IMR-90 (cell line): ENCODE measurements at regions not wholly inside any gene's neighbourhood (a gene's known extent, or its start where the extent isn't known, plus 50 kb on each side); places are given as distances from the start of the nearest gene placed in this dataset.

Experiments
- ATAC-seq: fragments of 200-7000 bp; cut with Tn5 transposase; 2 replicates; pipeline ENCODE4 v1.9.1; 2020; ENCODE audit warnings: low read depth, mild to moderate bottlenecking, moderate library complexity
- BruUV-seq: library from RNA; stranded (reverse); fragments of 400-500 nt; replicated peaks from 2 replicates; lab custom pipeline; 2021; lab: Mats Ljungman, UMichigan
- CTCF ChIA-PET: fragments of 300-600 bp; formaldehyde crosslinking; extraction: SDS; loops from one replicate; lab custom pipeline; 2021; ENCODE audit warnings: antibody characterized with exemption; lab: Yijun Ruan, JAX
- POLR2A ChIA-PET: fragments of 300-600 bp; sonication (Branson Sonifier 250); formaldehyde crosslinking; loops from one replicate; lab custom pipeline; 2022; ENCODE audit warnings: antibody characterized with exemption; ENCODE audit not compliant: unreplicated experiment; lab: Charles Lee
- DNase-seq: peaks from one replicate; pipeline ENCODE4 v3.0.0; 2013
- H2AFZ ChIP-seq: replicated peaks from 2 replicates; pipeline ENCODE3; 2013; ENCODE audit warnings: low read length, mild to moderate bottlenecking; ENCODE audit not compliant: poor library complexity
- H2AK5ac ChIP-seq: 2 replicates; pipeline ENCODE4 v1.6.1; 2013; ENCODE audit warnings: low read depth, low read length, inconsistent platforms
- H2AK9ac ChIP-seq: replicated peaks from 2 replicates; pipeline ENCODE3; 2013; ENCODE audit warnings: mild to moderate bottlenecking, low read depth, low read length, moderate library complexity; ENCODE audit not compliant: poor library complexity
- H2BK120ac ChIP-seq: 2 replicates; pipeline ENCODE4 v1.6.1; 2013; ENCODE audit warnings: low read depth, low read length, inconsistent platforms
- H2BK15ac ChIP-seq: 3 replicates; pipeline ENCODE4 v1.6.1; 2013; ENCODE audit warnings: low read depth, low read length, inconsistent platforms
- H2BK20ac ChIP-seq: 2 replicates; pipeline ENCODE4 v1.6.1; 2013; ENCODE audit warnings: low read depth, mild to moderate bottlenecking, inconsistent platforms, low read length, moderate library complexity
- H2BK5ac ChIP-seq: 2 replicates; pipeline ENCODE4 v1.6.1; 2013; ENCODE audit warnings: mild to moderate bottlenecking, low read depth, low read length, inconsistent platforms; ENCODE audit not compliant: poor library complexity, severe bottlenecking
- H3K14ac ChIP-seq: replicated peaks from 2 replicates; pipeline ENCODE4 v1.6.1; 2013; ENCODE audit warnings: low read depth, low read length, inconsistent platforms
- H3K18ac ChIP-seq: 2 replicates; pipeline ENCODE4 v1.6.1; 2013; ENCODE audit warnings: low read depth, low read length, control low read depth
- H3K23ac ChIP-seq: 2 replicates; pipeline ENCODE4 v1.6.1; 2013; ENCODE audit warnings: low read depth, low read length, inconsistent platforms
- H3K27ac ChIP-seq: 2 replicates; pipeline ENCODE4 v1.5.1; 2013; ENCODE audit warnings: mild to moderate bottlenecking, control low read depth, low read length; ENCODE audit not compliant: insufficient read depth
- H3K27me3 ChIP-seq: 2 replicates; pipeline ENCODE4 v1.6.1; 2013; ENCODE audit warnings: low read length; ENCODE audit not compliant: control insufficient read depth, insufficient read depth
- H3K36me3 ChIP-seq: 2 replicates; pipeline ENCODE4 v1.6.1; 2013; ENCODE audit warnings: low read length, mixed read lengths; ENCODE audit not compliant: control insufficient read depth, insufficient read depth
- H3K4ac ChIP-seq: 2 replicates; pipeline ENCODE4 v1.6.1; 2013; ENCODE audit warnings: low read depth, low read length, inconsistent platforms
- H3K4me1 ChIP-seq: 2 replicates; pipeline ENCODE4 v1.6.1; 2013; ENCODE audit warnings: low read length, mixed read lengths; ENCODE audit not compliant: control insufficient read depth, insufficient read depth
- H3K4me2 ChIP-seq: 2 replicates; pipeline ENCODE4 v1.6.1; 2013; ENCODE audit warnings: low read depth, mild to moderate bottlenecking, control low read depth, low read length, moderate library complexity
- H3K4me3 ChIP-seq: 2 replicates; pipeline ENCODE4 v1.5.1; 2013; ENCODE audit warnings: low read depth, mild to moderate bottlenecking, control low read depth, low read length, moderate library complexity; ENCODE audit not compliant: insufficient read depth
- H3K56ac ChIP-seq: 2 replicates; pipeline ENCODE4 v1.6.1; 2013; ENCODE audit warnings: low read length, inconsistent platforms; ENCODE audit not compliant: insufficient read depth; ENCODE audit errors: extremely low read depth
- H3K79me1 ChIP-seq, 2 experiments: 2 replicates each; pipeline ENCODE4 v1.6.1; 2013; ENCODE audit warnings: low read length in 2 of 2, inconsistent platforms in 1 of 2, low read depth in 1 of 2
- H3K9ac ChIP-seq: 2 replicates; pipeline ENCODE4 v1.6.1; 2013; ENCODE audit warnings: low read depth, low read length, control low read depth
- H3K9me1 ChIP-seq: 2 replicates; pipeline ENCODE4 v1.6.1; 2013; ENCODE audit warnings: low read length, inconsistent platforms; ENCODE audit not compliant: insufficient read depth
- H3K9me3 ChIP-seq: 2 replicates; pipeline ENCODE4 v1.6.1; 2013; ENCODE audit warnings: low read length; ENCODE audit not compliant: control insufficient read depth, insufficient read depth
- H4K20me1 ChIP-seq: 2 replicates; pipeline ENCODE4 v1.6.1; 2013; ENCODE audit warnings: low read length, inconsistent platforms; ENCODE audit not compliant: insufficient read depth
- H4K5ac ChIP-seq: 2 replicates; pipeline ENCODE4 v1.6.1; 2013; ENCODE audit warnings: mild to moderate bottlenecking, low read depth, low read length, control low read depth
- H4K8ac ChIP-seq, 2 experiments: 2 replicates each; pipeline ENCODE4 v1.6.1; 2013; ENCODE audit warnings: low read depth in 2 of 2, low read length in 2 of 2, control low read depth in 1 of 2, inconsistent platforms in 1 of 2
- H4K91ac ChIP-seq: 2 replicates; pipeline ENCODE4 v1.6.1; 2013; ENCODE audit warnings: low read depth, low read length, inconsistent platforms; ENCODE audit not compliant: insufficient read depth
- BHLHE40 ChIP-seq: fragments of 150-350 bp; IDR thresholded peaks from 2 replicates; pipeline ENCODE4 v1.6.1; 2016; ENCODE audit warnings: mild to moderate bottlenecking, low read depth, low read length
- MAFK ChIP-seq: IDR thresholded peaks from 2 replicates; pipeline ENCODE4 v1.6.1; 2012; ENCODE audit warnings: low read depth, low read length, improper control_type of control experiment
- MAZ ChIP-seq: IDR thresholded peaks from 2 replicates; pipeline ENCODE4 v1.6.1; 2012; ENCODE audit warnings: low read depth, mild to moderate bottlenecking, low read length, improper control_type of control experiment, moderate library complexity, borderline replicate concordance
- POLR2A ChIP-seq: IDR thresholded peaks from 2 replicates; pipeline ENCODE4 v1.6.1; 2012; ENCODE audit warnings: mild to moderate bottlenecking, low read depth, low read length
- RFX5 ChIP-seq: IDR thresholded peaks from 2 replicates; pipeline ENCODE4 v1.8.0; 2012; ENCODE audit warnings: low read depth, mild to moderate bottlenecking, low read length, moderate library complexity
- WGBS, 2 experiments: methylation state at CpG; one replicate each; pipeline versions ENCODE4 v1.1.5 to v1.1.7; 2013; ENCODE audit warnings: missing lambda C conversion rate in 2 of 2; ENCODE audit not compliant: insufficient read length in 1 of 2; ENCODE audit errors: extremely low coverage in 2 of 2; 5-methylcytosine and 5-hydroxymethylcytosine counted together
- dilution Hi-C: fragments of 300-500 bp; cut with HindIII; formaldehyde crosslinking; loops from one replicate; pipeline ENCODE4 v1.14.3; 2018; ENCODE audit warnings: low sequenced_read_pairs; ENCODE audit not compliant: unreplicated experiment
- in situ Hi-C: fragments of 300-500 bp; cut with MboI; formaldehyde crosslinking; loops from 3 replicates; pipeline ENCODE4 v1.14.3; 2019; ENCODE audit warnings: low sequenced_read_pairs, inconsistent platforms, mixed read lengths
- intact Hi-C: fragments of 100-400 bp; cut with micrococcal nuclease; formaldehyde crosslinking; loops from 2 replicates; pipeline ENCODE4 v1.10.0; 2022

DNA sequence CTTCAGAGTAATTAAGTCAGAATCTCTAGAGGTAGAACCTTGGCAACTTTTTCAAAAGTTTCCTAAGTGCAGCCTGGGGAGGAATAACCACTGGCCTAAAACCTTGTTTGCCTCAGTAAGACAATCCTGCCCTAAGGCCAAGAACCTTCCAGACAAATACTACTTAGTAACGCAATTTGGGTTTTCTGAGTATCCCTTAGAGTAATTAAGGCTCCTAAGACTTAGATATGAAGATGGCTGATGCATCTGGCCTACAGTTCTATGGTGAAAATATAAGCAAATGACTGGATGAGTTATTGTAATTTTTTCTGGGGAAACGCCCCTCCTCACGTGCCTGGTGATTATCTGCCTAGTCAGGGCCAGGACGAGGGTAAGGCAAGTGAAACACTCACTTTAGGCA is 95.7 kb upstream of the DLX2 start:
- CTCF ChIA-PET: no interaction called here
- intact Hi-C loops: no loop called here

More for the DNA sequence above, 95.7 kb upstream of the DLX2 start:
- H2BK5ac ChIP-seq: no peak overlapping the region
- no peak overlapping the region for H4K91ac ChIP-seq
- H3K27me3 ChIP-seq: no peaks in the 10 kb centered on the region
- H3K56ac ChIP-seq: no peak overlapping the region
- no peak overlapping the region for H2AK5ac ChIP-seq
- H2AFZ ChIP-seq: no peak overlapping the region
- dilution Hi-C loops: no loop called here
- no peak overlapping the region for H3K27ac ChIP-seq
- no peak for TF ChIP-seq MAZ
- no peak for TF ChIP-seq BHLHE40
- TF ChIP-seq RFX5: no peak
- TF ChIP-seq POLR2A: no peak
- no peak for TF ChIP-seq MAFK
- no peak overlapping the region for H2BK15ac ChIP-seq
- H3K9me3 ChIP-seq: peaks cover 16% of the 10 kb centered on the region
- H4K8ac ChIP-seq: no peak overlapping the region
- BruUV-seq: no TSS peak
- H3K36me3 ChIP-seq: no peaks in the 10 kb centered on the region
- no peak overlapping the region for H3K23ac ChIP-seq
- ATAC-seq (no peak), DNase-seq (no peak)
- H3K4ac ChIP-seq: no peak overlapping the region
- H3K4me2 ChIP-seq: no peak overlapping the region
- no peaks in the 10 kb centered on the region for H3K79me1 ChIP-seq
- H4K20me1 ChIP-seq: no peaks in the 10 kb centered on the region
- H2BK20ac ChIP-seq: no peak overlapping the region
- no peak overlapping the region for H3K4me3 ChIP-seq
- no CpG with 5 or more reads among the region's 4 CpGs for WGBS, 2 experiments
- in situ Hi-C loops: no loop called here
- H2AK9ac ChIP-seq: no peak overlapping the region
- no peaks in the 10 kb centered on the region for H3K4me1 ChIP-seq
- no peak overlapping the region for H2BK120ac ChIP-seq
- no peak overlapping the region for H3K9ac ChIP-seq
- no peaks in the 10 kb centered on the region for H3K9me1 ChIP-seq
- no peak overlapping the region for H3K14ac ChIP-seq
- POLR2A ChIA-PET: no interaction called here
- H3K18ac ChIP-seq: no peak overlapping the region
- no peak overlapping the region for H4K5ac ChIP-seq
